ENCODE measurements at regions not wholly inside any gene's neighbourhood (a gene's known extent, or its start where the extent isn't known, plus 50 kb on each side); places are given as distances from the start of the nearest gene placed in this dataset.

DNA sequence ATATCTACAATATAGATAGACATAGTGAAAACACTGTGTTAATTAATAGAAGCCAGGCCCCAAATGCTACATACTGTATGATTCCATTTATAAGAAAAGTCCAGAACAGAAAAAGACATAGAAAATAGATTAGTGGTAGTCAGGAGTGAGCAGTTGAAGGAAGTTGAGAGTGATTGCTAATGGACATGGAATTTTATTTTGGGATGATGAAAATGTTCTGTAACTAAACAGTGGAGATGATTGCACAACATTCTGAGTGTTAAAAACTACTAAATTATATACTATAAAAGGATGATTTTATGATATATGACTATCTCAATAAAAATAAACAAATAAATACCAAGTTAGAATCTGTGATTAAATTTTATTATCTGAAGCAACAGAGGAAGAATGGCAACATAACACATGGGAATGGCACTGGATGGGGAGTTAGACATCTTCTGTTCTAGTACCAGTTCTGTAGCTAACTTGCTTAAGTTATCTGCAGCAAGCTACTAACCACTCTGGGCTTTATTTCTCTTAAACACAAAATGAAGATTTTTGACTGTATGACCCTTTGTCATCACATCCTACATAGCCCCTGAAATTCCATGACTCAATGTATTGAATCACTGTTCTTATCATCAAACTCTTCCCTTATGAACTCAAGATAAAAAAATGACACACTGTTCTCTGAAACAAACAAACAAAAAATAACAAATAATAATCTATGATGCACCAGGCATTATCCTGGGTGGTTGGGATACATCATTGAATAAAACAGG is 612.7 kb downstream of the TBL1XR1 start:
- no peak overlapping the region for H3K27ac Mint-ChIP-seq
- no peaks in the 10 kb centered on the region for H3K27me3 Mint-ChIP-seq
- H3K36me3 Mint-ChIP-seq (ENCODE audit: low read depth): no peaks in the 10 kb centered on the region
- ChIA-PET POLR2A (no interaction called here), CTCF (no interaction called here)
- H3K4me3 Mint-ChIP-seq: no peak overlapping the region
- H3K9me3 Mint-ChIP-seq: no peaks in the 10 kb centered on the region
- no peaks in the 10 kb centered on the region for H3K4me1 Mint-ChIP-seq
- no peak for DNase-seq

DNA sequence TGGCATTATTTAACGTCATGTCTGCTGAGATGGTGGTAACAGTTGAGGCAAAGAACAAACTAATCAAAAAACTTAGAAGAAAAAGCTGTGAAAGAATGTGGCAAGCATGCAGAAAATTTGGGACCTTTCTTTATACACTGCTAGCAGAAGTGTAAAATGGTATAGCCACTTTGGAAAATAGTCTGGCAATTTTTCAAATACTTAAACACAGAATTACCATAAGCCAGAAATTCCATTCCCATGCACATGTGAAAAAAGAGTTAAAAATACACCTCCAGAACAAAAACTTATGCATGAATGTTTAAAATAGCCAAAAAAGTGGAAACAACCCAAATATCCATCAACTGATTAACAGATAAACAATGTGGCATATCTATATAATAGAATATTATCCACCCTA is 613.3 kb downstream of the TBL1XR1 start:
- CTCF ChIA-PET: no interaction called here
- H3K27me3 Mint-ChIP-seq: no peaks in the 10 kb centered on the region
- DNase-seq: no peak
- no peak overlapping the region for H3K27ac Mint-ChIP-seq
- POLR2A ChIA-PET: no interaction called here
- H3K36me3 Mint-ChIP-seq (ENCODE audit: low read depth): no peaks in the 10 kb centered on the region
- no peaks in the 10 kb centered on the region for H3K4me1 Mint-ChIP-seq
- H3K9me3 Mint-ChIP-seq: no peaks in the 10 kb centered on the region
- no peak overlapping the region for H3K4me3 Mint-ChIP-seq

DNA sequence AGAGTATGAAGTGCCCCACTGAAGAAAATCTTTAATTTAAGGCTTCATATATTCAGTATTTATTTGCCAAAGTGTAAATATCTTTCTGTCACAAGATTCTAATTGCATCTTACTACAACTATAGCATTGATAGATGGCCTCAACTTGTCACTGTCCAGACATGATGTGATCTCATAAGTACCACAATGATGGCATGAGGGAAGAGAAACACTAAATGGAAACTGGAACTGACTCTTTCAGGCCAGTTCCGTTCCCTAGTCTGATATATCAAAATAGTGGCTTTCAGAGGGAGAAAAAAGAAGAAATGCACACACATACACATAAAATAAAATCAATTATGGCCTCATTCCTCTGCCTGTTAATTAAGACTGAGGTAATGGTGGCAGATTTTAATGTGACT is 615.7 kb downstream of the TBL1XR1 start:
- ChIA-PET CTCF (no interaction called here), POLR2A (no interaction called here)
- no peak for DNase-seq
- Mint-ChIP-seq H3K36me3 (ENCODE audit: low read depth) (no peaks in the 10 kb centered on the region), H3K27me3 (no peaks in the 10 kb centered on the region), H3K4me3 (no peak overlapping the region), H3K27ac (no peak overlapping the region), H3K4me1 (no peaks in the 10 kb centered on the region), H3K9me3 (no peaks in the 10 kb centered on the region)

DNA sequence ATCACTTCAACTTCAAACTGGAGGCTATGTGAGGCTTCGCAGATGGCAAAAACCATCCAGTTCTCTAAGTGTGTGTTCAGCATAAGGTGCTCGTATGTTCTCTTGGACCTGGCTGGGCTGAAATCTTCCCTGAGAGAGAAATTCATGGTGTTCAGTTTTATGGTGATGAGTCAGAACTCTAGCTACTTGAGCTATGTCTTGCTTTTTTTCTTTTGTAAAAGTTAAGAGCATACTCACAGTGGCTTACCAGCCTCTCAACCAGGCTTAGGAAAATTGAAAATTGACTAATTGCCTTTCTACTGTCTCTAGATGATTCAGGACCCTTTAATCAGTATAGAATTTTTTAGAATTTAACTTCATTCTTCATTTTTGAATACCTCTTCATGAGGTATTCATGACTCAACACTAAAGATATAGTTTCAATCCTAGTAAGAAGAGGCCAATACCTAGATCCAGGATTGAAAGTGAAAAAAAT is 617.5 kb downstream of the TBL1XR1 start:
- no peaks in the 10 kb centered on the region for H3K36me3 Mint-ChIP-seq (ENCODE audit: low read depth)
- no peak overlapping the region for H3K27ac Mint-ChIP-seq
- POLR2A ChIA-PET: no interaction called here
- CTCF ChIA-PET: no interaction called here
- no peaks in the 10 kb centered on the region for H3K27me3 Mint-ChIP-seq
- H3K9me3 Mint-ChIP-seq: no peaks in the 10 kb centered on the region
- no peak for DNase-seq
- H3K4me1 Mint-ChIP-seq: no peaks in the 10 kb centered on the region
- H3K4me3 Mint-ChIP-seq: no peak overlapping the region

DNA sequence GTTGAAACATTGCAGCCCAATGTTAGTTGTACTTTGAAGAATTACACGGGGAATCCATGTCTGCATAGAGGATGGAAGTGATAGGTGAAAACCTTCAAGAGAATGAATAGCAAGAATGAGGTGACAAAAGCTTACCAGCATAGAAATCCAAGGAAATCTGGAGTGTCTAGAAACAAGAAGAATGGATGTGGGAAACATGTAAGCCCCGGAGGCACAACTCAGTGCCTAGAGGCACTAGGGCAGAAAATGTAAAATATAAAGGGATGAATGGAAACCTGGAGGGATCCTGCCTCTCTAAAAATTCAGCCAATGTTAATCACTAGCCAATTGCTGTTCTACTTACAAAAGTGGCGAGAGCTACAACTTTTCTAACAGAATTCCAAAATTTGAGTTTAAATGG is 619.0 kb downstream of the TBL1XR1 start:
- H3K4me3 Mint-ChIP-seq: no peak overlapping the region
- ChIA-PET POLR2A (no interaction called here), CTCF (no interaction called here)
- H3K9me3 Mint-ChIP-seq: no peaks in the 10 kb centered on the region
- no peaks in the 10 kb centered on the region for H3K27me3 Mint-ChIP-seq
- H3K27ac Mint-ChIP-seq: no peak overlapping the region
- no peaks in the 10 kb centered on the region for H3K4me1 Mint-ChIP-seq
- H3K36me3 Mint-ChIP-seq (ENCODE audit: low read depth): no peaks in the 10 kb centered on the region
- DNase-seq: no peak

DNA sequence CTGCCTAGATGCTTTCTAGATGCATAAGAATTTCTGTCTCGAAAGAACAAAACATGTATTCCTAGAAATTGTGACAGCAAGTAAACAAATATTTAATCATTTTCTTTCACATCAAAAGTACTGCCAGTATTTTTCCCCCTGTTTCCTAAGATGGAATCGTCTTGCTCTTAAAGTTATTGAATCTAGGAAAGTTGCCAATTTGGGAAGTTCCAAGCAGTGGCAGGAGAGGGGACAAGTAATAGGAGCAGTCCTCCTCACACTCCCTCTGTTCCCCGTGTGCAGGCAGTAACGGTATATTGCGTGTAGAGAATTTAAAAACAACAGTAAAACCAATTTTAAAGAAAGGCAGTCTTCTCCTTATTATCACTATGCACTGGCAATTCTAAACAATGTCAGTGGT is 619.8 kb downstream of the TBL1XR1 start:
- H3K27me3 Mint-ChIP-seq: no peaks in the 10 kb centered on the region
- ChIA-PET POLR2A (no interaction called here), CTCF (no interaction called here)
- H3K4me3 Mint-ChIP-seq: no peak overlapping the region
- no peak for DNase-seq
- H3K36me3 Mint-ChIP-seq (ENCODE audit: low read depth): no peaks in the 10 kb centered on the region
- H3K27ac Mint-ChIP-seq: no peak overlapping the region
- H3K4me1 Mint-ChIP-seq: no peaks in the 10 kb centered on the region
- no peaks in the 10 kb centered on the region for H3K9me3 Mint-ChIP-seq

DNA sequence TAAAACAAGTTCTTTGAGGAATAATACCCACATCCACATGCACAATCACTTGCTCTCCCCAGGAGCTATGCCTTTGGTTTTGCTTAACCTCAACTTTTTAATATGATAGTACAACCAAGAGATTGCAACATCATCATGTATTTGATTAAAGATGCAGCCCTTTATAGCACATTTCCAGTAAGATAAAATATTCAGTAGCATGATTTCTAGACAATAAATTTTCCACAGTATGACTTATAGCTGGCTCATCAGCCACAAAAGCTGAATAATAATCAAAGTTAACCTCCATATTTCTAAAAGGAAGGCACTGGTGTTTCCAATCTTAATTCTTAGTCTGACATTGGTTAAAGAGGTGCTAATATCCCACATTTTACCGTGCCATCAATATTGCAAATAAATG is 622.5 kb downstream of the TBL1XR1 start:
- ChIA-PET CTCF (no interaction called here), POLR2A (no interaction called here)
- H3K9me3 Mint-ChIP-seq: no peaks in the 10 kb centered on the region
- H3K27me3 Mint-ChIP-seq: no peaks in the 10 kb centered on the region
- DNase-seq: no peak
- H3K27ac Mint-ChIP-seq: no peak overlapping the region
- H3K36me3 Mint-ChIP-seq (ENCODE audit: low read depth): no peaks in the 10 kb centered on the region
- no peaks in the 10 kb centered on the region for H3K4me1 Mint-ChIP-seq
- no peak overlapping the region for H3K4me3 Mint-ChIP-seq

DNA sequence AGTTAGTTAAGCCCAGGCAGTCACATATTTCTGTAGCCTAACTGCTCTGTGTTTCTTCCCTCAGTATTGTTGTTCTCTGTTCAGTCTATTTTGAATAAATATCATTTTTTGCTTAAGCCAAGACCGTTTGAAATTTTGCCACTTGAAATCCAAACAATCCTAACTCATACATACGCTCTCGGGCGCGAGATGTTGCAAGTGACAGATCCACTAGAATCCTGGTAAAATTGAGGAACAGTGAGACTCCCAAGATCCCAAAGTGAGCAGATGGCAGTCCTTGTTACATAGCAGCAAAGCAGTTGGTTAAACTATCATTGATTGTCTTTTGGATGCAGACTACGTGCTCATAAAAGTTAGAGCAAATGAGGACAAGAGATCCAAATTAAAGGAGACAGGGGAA is 625.4 kb downstream of the TBL1XR1 start:
- no peaks in the 10 kb centered on the region for H3K9me3 Mint-ChIP-seq
- POLR2A ChIA-PET: no interaction called here
- H3K27ac Mint-ChIP-seq: no peak overlapping the region
- H3K27me3 Mint-ChIP-seq: no peaks in the 10 kb centered on the region
- H3K4me1 Mint-ChIP-seq: no peaks in the 10 kb centered on the region
- H3K36me3 Mint-ChIP-seq (ENCODE audit: low read depth): no peaks in the 10 kb centered on the region
- no peak for DNase-seq
- CTCF ChIA-PET: no interaction called here
- no peak overlapping the region for H3K4me3 Mint-ChIP-seq

DNA sequence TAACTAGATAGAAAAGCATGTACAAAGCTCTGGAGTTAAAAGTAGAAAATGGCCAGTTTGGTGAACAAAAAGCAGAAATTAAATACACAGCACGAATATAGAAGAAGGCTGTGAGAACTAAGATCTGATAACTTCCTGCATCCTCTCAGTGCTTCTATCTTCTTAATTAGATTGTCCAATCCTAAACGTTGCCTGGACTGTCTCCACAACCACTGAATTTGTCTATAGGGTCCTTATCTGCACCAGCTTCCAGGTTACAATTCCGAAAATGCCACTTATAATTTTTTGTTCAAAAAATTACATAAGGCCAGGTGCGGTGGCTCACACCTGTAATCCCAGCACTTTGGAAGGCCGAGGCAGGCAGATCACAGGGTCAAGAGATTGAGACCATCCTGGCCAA is 626.3 kb downstream of the TBL1XR1 start:
- ChIA-PET POLR2A (no interaction called here), CTCF (no interaction called here)
- Mint-ChIP-seq H3K9me3 (no peaks in the 10 kb centered on the region), H3K27me3 (no peaks in the 10 kb centered on the region), H3K27ac (no peak overlapping the region), H3K4me1 (no peaks in the 10 kb centered on the region), H3K36me3 (ENCODE audit: low read depth) (no peaks in the 10 kb centered on the region), H3K4me3 (no peak overlapping the region)
- no peak for DNase-seq

DNA sequence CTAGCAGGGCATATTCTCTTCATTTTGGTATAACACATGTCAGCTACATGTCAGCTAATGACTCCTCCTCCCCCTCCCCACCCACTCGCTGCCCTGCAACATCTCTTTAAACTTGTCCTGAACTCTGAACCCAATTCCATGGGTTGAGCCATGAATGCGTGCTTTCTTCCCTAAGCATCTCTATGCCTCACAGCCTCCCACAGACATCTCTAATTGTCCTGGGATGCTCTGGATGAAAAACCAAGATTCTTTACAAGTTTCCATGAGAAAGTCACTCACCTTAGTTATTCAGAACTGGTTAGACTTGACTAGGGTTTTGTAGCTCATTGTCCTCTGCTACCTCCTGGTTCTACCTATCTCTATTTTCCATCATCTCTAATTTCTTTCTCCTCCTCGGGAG is 629.1 kb downstream of the TBL1XR1 start:
- H3K4me3 Mint-ChIP-seq: no peak overlapping the region
- POLR2A ChIA-PET: no interaction called here
- no peaks in the 10 kb centered on the region for H3K4me1 Mint-ChIP-seq
- no peaks in the 10 kb centered on the region for H3K36me3 Mint-ChIP-seq (ENCODE audit: low read depth)
- H3K27me3 Mint-ChIP-seq: no peaks in the 10 kb centered on the region
- DNase-seq: no peak
- CTCF ChIA-PET: no interaction called here
- H3K9me3 Mint-ChIP-seq: no peaks in the 10 kb centered on the region
- H3K27ac Mint-ChIP-seq: no peak overlapping the region

DNA sequence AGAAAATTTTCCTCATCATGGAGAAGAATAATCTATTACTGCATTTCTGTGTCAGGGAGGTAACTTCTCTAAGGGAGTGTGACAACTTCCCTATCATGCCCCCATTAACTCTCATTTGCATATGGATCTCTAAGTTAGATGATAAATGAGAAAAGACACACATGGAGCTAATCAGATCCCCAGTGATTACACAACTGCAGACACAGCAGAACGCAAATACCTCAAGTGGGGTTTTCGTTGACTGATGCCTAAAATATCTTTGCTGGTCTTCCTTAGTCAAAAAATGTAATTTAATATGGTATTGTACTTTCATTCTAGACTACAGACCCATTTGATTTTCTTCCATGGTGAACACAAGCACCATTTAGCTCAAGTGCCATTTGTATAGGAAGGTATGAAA is 630.5 kb downstream of the TBL1XR1 start:
- Mint-ChIP-seq H3K9me3 (no peaks in the 10 kb centered on the region), H3K27me3 (no peaks in the 10 kb centered on the region), H3K4me1 (no peaks in the 10 kb centered on the region), H3K36me3 (ENCODE audit: low read depth) (no peaks in the 10 kb centered on the region), H3K4me3 (no peak overlapping the region), H3K27ac (no peak overlapping the region)
- DNase-seq: no peak
- CTCF ChIA-PET: no interaction called here
- POLR2A ChIA-PET: no interaction called here

DNA sequence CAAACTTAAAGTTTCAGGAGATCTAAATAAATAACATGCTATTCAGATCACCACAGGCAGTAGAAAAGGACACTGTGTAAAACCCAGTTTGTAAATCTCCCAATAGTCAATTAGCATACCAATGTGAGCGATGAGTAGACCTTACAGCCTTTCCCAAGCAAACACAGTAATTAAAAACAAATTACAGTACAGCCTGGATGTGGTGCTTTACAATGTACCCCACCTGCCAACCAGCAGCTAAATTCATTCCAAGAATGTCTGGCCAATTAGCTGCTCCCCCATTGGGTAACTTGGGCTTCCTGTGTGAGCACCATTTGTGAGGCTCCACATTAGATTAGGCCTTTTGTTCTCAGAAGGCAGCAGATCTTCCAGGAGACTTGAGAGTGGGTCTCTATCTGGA is 635.0 kb downstream of the TBL1XR1 start:
- no peaks in the 10 kb centered on the region for H3K27me3 Mint-ChIP-seq
- CTCF ChIA-PET: no interaction called here

DNA sequence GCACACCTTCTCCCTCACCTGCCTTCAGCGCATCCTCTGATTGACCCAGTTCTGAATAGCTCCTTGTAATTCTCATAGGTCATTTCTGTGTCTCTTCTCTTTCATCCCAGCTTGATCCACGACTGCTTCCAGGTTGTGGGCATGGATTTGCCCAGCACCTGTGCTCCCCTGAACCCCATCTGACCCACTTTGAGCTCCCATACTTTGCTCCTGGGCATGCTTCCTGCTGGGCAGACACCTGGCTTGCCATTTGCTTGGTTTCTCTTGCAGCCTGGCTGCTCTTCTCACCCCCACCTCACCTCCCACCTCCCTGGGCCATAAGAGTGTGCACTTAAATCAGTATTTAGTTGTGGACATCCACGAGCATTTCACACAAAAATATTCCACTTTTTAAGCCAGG is 635.5 kb downstream of the TBL1XR1 start:
- H3K9me3 Mint-ChIP-seq: no peaks in the 10 kb centered on the region
- ChIA-PET CTCF (no interaction called here), POLR2A (no interaction called here)
- no peaks in the 10 kb centered on the region for H3K36me3 Mint-ChIP-seq (ENCODE audit: low read depth)
- no peak overlapping the region for H3K27ac Mint-ChIP-seq
- no peaks in the 10 kb centered on the region for H3K4me1 Mint-ChIP-seq
- H3K27me3 Mint-ChIP-seq: no peaks in the 10 kb centered on the region
- no peak overlapping the region for H3K4me3 Mint-ChIP-seq
- no peak for DNase-seq

More for the DNA sequence above, 635.0 kb downstream of the TBL1XR1 start:
- no peaks in the 10 kb centered on the region for H3K36me3 Mint-ChIP-seq (ENCODE audit: low read depth)
- no peaks in the 10 kb centered on the region for H3K9me3 Mint-ChIP-seq
- no peak overlapping the region for H3K27ac Mint-ChIP-seq
- POLR2A ChIA-PET: no interaction called here
- no peak for DNase-seq
- H3K4me1 Mint-ChIP-seq: no peaks in the 10 kb centered on the region
- no peak overlapping the region for H3K4me3 Mint-ChIP-seq

DNA sequence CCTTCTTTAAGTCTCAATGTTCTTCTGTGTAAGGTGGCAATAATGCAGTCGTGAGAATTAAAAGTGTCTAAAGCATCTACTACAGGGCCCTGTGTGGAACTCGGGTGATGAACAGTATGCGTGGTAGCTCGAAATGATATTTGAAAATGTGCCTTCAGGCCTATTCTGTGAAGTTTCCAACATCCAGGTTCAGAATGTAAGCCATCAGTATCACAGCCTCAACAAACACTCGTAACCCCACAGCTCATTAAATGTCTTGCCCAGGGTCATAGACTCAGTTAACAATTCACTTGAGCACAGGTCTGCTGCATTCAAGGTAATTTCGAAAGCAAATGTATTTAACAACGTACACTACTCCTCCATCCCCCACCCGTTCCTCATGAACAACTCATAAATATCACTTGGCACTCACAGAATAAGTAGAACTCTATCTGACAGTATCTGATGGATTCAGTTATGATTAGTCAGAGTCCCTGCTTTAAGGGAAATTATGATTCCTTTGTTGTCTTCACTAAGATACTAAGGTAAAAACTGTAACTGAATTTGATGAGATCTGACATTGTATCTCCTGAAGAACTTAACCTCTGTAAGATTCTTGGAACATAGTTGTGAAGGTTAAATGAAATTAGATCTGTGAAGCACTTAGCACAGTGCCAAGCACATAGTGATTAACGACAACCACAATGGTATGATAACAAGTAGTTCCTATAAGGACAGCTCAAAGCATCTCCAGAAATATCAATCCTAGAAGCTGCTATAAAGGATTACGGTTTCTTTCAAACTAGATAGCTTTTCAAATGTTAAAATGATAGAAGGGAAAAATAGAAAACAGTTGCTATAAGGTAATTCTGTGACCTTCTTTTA is 642.3 kb downstream of the TBL1XR1 start:
- CTCF ChIA-PET: no interaction called here

More for the DNA sequence above, 642.3 kb downstream of the TBL1XR1 start:
- no peak for DNase-seq
- no peaks in the 10 kb centered on the region for H3K27me3 Mint-ChIP-seq
- no peaks in the 10 kb centered on the region for H3K36me3 Mint-ChIP-seq (ENCODE audit: low read depth)
- POLR2A ChIA-PET: no interaction called here
- no peak overlapping the region for H3K27ac Mint-ChIP-seq
- no peak overlapping the region for H3K4me3 Mint-ChIP-seq
- no peaks in the 10 kb centered on the region for H3K9me3 Mint-ChIP-seq
- H3K4me1 Mint-ChIP-seq: no peaks in the 10 kb centered on the region
